Activated CD8-positive, alpha-beta T cell treated with anti-CD3 and anti-CD28 coated beads for 36 hours (primary cell): ENCODE measurements at regions not wholly inside any gene's neighbourhood (a gene's known extent, or its start where the extent isn't known, plus 50 kb on each side); places are given as distances from the start of the nearest gene placed in this dataset.

Source experiments
- ATAC-seq: fragments of 200-7000 bp; cut with Tn5 transposase; one replicate; pipeline ENCODE4 v1.10.0; 2021; ENCODE audit warnings: mild to moderate bottlenecking, moderate library complexity
- CTCF ChIA-PET: fragments of 350-600 bp; sonication (Branson Sonifier 250); formaldehyde crosslinking; loops from one replicate; lab custom pipeline; 2021; ENCODE audit warnings: antibody characterized with exemption; lab: Charles Lee
- POLR2A ChIA-PET: fragments of 350-600 bp; sonication (Branson Sonifier 250); formaldehyde crosslinking; loops from one replicate; lab custom pipeline; 2021; ENCODE audit warnings: antibody characterized with exemption; lab: Charles Lee
- DNase-seq: peaks from one replicate; pipeline ENCODE4 v3.0.0-alpha.2; 2020
- H3K27ac Mint-ChIP-seq: one replicate; pipeline ENCODE4 v1.8.0; 2021; ENCODE audit warnings: mild to moderate bottlenecking, mixed read lengths
- H3K27me3 Mint-ChIP-seq: one replicate; pipeline ENCODE4 v1.8.0; 2021; ENCODE audit warnings: mixed read lengths
- H3K36me3 Mint-ChIP-seq: one replicate; pipeline ENCODE4 v1.8.0; 2021; ENCODE audit warnings: low read depth, mixed read lengths
- H3K4me1 Mint-ChIP-seq: one replicate; pipeline ENCODE4 v1.8.0; 2021; ENCODE audit warnings: low read depth, mixed read lengths
- H3K4me3 Mint-ChIP-seq: one replicate; pipeline ENCODE4 v1.8.0; 2021; ENCODE audit warnings: mild to moderate bottlenecking, moderate library complexity, mixed read lengths
- H3K9me3 Mint-ChIP-seq: one replicate; pipeline ENCODE4 v1.8.0; 2021; ENCODE audit warnings: mixed read lengths
- CTCF ChIP-seq: fragments of 200-600 bp; IDR thresholded peaks from one replicate; pipeline ENCODE4 v1.8.0; 2022; ENCODE audit warnings: antibody characterized with exemption, mild to moderate bottlenecking
- intact Hi-C: fragments of 100-400 bp; cut with micrococcal nuclease; formaldehyde crosslinking; loops from one replicate; pipeline ENCODE4 v1.10.0; 2022

GRCh38 chr5:51995773-51996306 is 612.6 kb downstream of the ISL1 start:
- intact Hi-C loops: no loop called here
- ATAC-seq: no peak
- no peaks in the 10 kb centered on the region for H3K27me3 Mint-ChIP-seq
- POLR2A ChIA-PET: no interaction called here
- no peak for DNase-seq
- peaks cover 3% of the 10 kb centered on the region for H3K9me3 Mint-ChIP-seq
- CTCF ChIA-PET: no interaction called here
- H3K4me1 Mint-ChIP-seq: no peaks in the 10 kb centered on the region
- no peaks in the 10 kb centered on the region for H3K36me3 Mint-ChIP-seq
- H3K27ac Mint-ChIP-seq: no peak overlapping the region
- no peak for TF ChIP-seq CTCF
- H3K4me3 Mint-ChIP-seq: no peak overlapping the region

GRCh38 chr5:51996356-51996861 is 613.2 kb downstream of the ISL1 start:
- intact Hi-C loops: no loop called here
- Mint-ChIP-seq H3K9me3 (peaks cover 3% of the 10 kb centered on the region), H3K4me3 (no peak overlapping the region), H3K27me3 (no peaks in the 10 kb centered on the region), H3K27ac (no peak overlapping the region), H3K4me1 (no peaks in the 10 kb centered on the region), H3K36me3 (no peaks in the 10 kb centered on the region)
- ChIA-PET POLR2A (no interaction called here), CTCF (no interaction called here)
- ATAC-seq (no peak), DNase-seq (no peak)
- TF ChIP-seq CTCF: no peak

GRCh38 chr5:51997500-51997899 is 614.3 kb downstream of the ISL1 start:
- H3K36me3 Mint-ChIP-seq: no peaks in the 10 kb centered on the region
- no peak for ATAC-seq
- intact Hi-C loops: no loop called here
- no peak overlapping the region for H3K27ac Mint-ChIP-seq
- no peak for DNase-seq
- peaks cover 3% of the 10 kb centered on the region for H3K9me3 Mint-ChIP-seq
- POLR2A ChIA-PET: no interaction called here
- CTCF ChIA-PET: no interaction called here
- H3K27me3 Mint-ChIP-seq: no peaks in the 10 kb centered on the region
- H3K4me1 Mint-ChIP-seq: no peaks in the 10 kb centered on the region
- no peak overlapping the region for H3K4me3 Mint-ChIP-seq
- no peak for TF ChIP-seq CTCF

- Mint-ChIP-seq H3K27ac (no peak overlapping the region), H3K4me1 (no peaks in the 10 kb centered on the region), H3K9me3 (peaks cover 3% of the 10 kb centered on the region), H3K27me3 (no peaks in the 10 kb centered on the region), H3K4me3 (no peak overlapping the region), H3K36me3 (no peaks in the 10 kb centered on the region)
- ChIA-PET CTCF (interaction anchor here (1.0 kb wide), 1 partner anchor 11 kb away, joined by 3 read pairs; no protein-coding TSS in a partner anchor), POLR2A (no interaction called here)
- intact Hi-C loops: no loop called here
- TF ChIP-seq CTCF: no peak
- DNase-seq: no peak
- no peak for ATAC-seq
Observed at GRCh38 chr5:51997949-51998348, 614.7 kb downstream of the ISL1 start.

GRCh38 chr5:52007230-52007858 is 624.1 kb downstream of the ISL1 start:
- Mint-ChIP-seq H3K9me3 (no peaks in the 10 kb centered on the region), H3K27ac (no peak overlapping the region), H3K27me3 (no peaks in the 10 kb centered on the region), H3K36me3 (no peaks in the 10 kb centered on the region), H3K4me3 (no peak overlapping the region), H3K4me1 (no peaks in the 10 kb centered on the region)
- no peak for DNase-seq
- POLR2A ChIA-PET: no interaction called here
- CTCF ChIA-PET: interaction anchor here (0.8 kb wide), 1 partner anchor 1044 kb away, joined by 4 read pairs; no protein-coding TSS in a partner anchor
- TF ChIP-seq CTCF: peak; percentile 15
- ATAC-seq: no peak
- intact Hi-C loops: loop anchor here (5.0 kb wide), 1 partner anchor 1045 kb away; no protein-coding TSS in a partner anchor
